GM12892 (cell line): ENCODE measurements at regions not wholly inside any gene's neighbourhood (a gene's known extent, or its start where the extent isn't known, plus 50 kb on each side); places are given as distances from the start of the nearest gene placed in this dataset.

Experiments
- DNase-seq: peaks from one replicate; pipeline ENCODE4 v3.0.0; 2011; ENCODE audit not compliant: insufficient read length
- FAIRE-seq: peaks from 2 replicates; lab custom pipeline; 2011; peaks lifted over from hg19 to GRCh38; lab: Jason Lieb, UNC
- POLR2A ChIP-seq: IDR thresholded peaks from 2 replicates; pipeline ENCODE4 v1.6.1; 2011; ENCODE audit warnings: low read depth, low read length, control low read depth
- POLR2AphosphoS5 ChIP-seq: IDR thresholded peaks from 2 replicates; pipeline ENCODE4 v1.6.1; 2011; ENCODE audit warnings: low read depth, low read length, control low read depth
- TAF1 ChIP-seq: IDR thresholded peaks from 2 replicates; pipeline ENCODE4 v1.6.1; 2011; ENCODE audit warnings: low read depth, mild to moderate bottlenecking, control low read depth, low read length, borderline replicate concordance

DNA sequence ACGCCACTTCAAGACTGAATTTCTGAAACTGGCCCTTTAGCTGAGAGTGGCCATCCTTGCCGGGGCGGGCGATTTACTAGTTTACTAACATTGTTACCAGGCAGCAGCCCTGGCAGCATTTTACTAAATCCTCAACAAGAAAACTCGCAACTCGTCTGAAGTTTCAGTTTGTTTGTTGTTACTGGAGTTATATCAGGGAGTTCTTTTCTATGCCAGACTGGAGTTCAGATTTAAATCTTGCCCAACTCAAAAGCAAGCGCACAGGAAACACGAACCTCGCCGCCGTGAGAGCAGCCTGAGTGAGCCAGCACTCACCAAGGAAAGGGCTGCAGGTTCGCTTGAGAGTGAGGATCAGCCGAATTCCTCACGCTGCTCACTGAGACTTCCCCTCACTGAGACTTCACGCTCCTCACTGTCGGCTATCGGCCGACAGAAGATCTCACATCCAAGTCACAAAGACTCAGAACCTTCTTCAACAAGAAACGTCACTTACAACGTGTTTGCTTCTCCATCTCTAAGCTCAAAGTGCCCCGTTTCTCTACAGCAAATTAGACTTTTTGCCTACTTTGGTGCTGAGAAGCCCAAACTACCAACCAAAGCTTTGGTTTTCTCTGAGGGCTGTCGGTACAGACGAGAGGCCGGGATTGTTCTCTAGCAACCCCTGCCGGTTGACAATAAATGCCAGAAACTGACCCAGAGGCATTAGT, 78.9 kb downstream of the OLIG3 start:
- TF ChIP-seq TAF1: no peak
- TF ChIP-seq POLR2A: no peak
- no peak for TF ChIP-seq POLR2AphosphoS5
- FAIRE-seq (peak; percentile 91), DNase-seq (peak; percentile 18)

DNA sequence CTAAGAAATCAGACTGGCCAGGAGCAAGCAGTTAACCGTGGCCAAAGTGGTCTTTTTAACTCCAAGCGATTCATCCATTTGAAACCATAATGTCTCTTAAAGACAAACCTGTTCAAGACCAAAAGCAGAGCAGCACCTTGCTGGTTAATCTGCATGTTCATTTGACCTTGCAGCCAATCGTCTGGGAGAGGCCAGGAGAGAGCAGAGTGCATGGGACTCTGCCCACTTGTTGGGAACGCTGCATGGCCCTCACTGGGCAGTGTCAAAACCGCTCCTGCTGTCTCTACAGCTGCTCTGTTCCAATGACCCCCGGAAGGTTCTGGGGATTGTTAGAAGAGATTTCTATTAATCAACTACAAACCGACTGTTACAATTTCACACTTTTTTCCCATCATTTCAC, 79.6 kb downstream of the OLIG3 start:
- TF ChIP-seq POLR2AphosphoS5 (no peak), POLR2A (no peak), TAF1 (no peak)
- DNase-seq (no peak), FAIRE-seq (no peak)

DNA sequence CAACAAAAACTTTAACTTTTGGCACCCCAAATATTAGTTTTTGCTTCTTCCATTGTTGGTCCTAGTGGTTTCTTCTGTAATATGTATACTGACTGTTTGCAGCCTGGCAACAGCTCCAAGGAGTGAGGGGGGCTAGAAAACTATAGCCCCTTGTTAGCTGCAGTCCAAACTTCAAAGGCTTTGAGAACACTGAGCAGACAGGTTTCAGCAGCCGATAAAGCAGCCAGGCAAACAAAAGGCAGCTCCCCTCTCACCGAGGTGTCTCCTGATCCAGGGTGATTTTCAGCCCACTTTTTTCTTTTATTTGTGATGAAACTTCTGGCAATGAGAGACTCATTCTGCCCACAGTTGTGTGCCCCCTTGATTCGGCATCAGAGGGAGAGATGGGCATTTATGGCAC, 80.7 kb downstream of the OLIG3 start:
- TF ChIP-seq POLR2A (no peak), POLR2AphosphoS5 (no peak), TAF1 (no peak)
- no peak for FAIRE-seq
- DNase-seq: no peak

DNA sequence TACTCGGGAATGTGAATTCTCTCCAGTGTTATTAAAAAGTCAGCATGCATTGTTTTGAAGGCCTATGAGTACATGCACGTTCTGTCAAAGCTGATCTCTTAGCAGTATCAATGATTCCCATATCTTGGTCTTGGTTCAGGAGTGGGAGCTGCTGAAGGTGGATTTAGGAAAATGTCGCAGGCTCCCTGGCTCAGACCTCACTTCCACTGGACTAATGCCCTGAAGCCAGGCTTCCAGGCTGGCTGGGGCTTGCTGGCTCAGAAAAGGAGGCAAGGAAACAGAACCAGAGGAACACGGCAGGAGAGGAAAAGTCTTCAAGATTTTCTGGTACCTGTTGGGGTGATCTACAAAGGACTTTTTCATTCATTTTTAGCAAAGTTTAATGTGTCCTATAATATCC, 81.6 kb downstream of the OLIG3 start:
- DNase-seq (no peak), FAIRE-seq (no peak)
- TF ChIP-seq POLR2AphosphoS5 (no peak), POLR2A (no peak), TAF1 (no peak)

DNA sequence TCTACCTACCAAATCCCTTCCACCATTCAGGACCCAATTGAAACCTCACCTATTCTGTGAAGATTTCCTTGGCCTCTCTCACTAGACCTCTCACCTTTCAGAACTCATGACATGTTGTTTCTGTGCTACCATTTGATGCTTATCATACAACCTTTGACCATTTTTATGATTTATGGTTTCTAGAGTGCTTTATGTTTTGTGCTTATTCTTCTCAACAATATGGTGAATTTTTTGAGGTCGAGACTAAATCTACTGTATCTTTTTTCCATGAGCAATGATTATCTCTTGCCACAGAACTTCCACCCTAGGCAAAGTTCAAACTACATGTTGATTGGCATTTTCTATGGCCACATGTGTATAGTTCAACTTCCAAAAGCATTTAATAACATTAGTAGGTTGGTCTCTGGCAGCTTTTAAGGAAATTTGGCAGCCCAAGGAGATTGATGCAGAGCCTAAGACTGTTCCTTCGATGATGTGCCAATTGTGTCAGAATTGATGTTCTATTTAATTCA, 84.9 kb downstream of the OLIG3 start:
- TF ChIP-seq POLR2A: no peak
- TF ChIP-seq POLR2AphosphoS5: no peak
- no peak for DNase-seq
- no peak for FAIRE-seq

DNA sequence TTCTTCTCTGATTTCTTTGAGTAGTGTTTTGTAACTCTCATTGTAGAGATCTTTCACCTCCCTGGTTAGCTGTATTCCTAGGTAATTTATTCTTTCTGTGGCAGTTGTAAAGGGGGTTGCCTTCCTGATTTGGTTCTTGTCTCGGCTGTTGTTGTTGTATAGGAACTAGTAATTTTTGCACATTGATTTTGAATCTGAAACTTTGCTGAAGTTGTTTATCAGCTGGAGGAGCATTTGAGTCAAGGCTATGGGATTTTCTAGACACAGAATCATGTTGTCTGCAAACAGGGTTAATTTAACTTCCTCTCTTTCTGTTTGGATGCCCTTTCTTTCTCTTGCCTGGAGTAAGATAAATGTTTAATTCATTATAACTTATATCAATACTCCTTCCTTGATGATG, 86.4 kb downstream of the OLIG3 start:
- no peak for TF ChIP-seq POLR2A
- TF ChIP-seq TAF1: no peak
- no peak for TF ChIP-seq POLR2AphosphoS5
- DNase-seq (no peak), FAIRE-seq (no peak)

DNA sequence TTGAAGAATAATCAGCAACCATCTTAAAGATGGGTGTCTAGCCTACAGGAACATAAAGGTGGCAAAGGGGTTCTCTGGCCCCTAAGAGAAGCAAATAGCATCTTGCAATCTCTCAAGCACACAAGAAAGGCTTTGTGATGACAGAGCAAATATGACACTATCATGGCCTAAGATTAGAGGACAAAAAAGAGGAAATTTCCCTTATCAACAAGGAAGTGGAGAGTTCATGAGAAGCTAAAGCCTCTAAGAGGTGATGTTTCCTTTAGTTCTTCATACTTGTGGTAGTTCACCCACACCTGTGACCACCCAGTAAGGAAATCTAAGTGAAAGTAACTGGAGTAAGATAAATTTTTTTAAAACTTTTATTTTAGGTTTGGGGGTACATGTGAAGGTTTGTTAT, 88.4 kb downstream of the OLIG3 start:
- DNase-seq (no peak), FAIRE-seq (no peak)
- TF ChIP-seq POLR2AphosphoS5 (no peak), POLR2A (no peak), TAF1 (no peak)

DNA sequence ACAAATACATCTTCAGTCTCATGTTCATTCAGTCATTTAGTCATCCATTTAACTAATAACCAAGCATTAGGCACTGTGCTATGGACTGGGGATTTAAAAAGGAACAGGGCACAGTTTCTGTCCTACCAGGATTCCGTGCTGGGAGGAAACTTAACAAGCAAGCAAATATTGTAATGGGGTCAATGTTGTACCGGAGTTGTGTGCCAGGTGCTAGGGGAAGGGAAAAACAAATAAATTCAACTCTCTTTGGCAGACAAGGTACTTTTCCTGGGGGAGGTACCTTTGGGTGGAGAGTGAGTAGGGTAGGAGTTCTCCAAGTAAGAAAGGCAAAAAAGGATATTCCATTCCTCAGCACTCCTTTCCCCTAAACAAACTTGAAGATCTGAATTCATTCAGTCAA, 90.3 kb downstream of the OLIG3 start:
- FAIRE-seq: no peak
- no peak for DNase-seq
- no peak for TF ChIP-seq POLR2AphosphoS5
- no peak for TF ChIP-seq TAF1
- TF ChIP-seq POLR2A: no peak

DNA sequence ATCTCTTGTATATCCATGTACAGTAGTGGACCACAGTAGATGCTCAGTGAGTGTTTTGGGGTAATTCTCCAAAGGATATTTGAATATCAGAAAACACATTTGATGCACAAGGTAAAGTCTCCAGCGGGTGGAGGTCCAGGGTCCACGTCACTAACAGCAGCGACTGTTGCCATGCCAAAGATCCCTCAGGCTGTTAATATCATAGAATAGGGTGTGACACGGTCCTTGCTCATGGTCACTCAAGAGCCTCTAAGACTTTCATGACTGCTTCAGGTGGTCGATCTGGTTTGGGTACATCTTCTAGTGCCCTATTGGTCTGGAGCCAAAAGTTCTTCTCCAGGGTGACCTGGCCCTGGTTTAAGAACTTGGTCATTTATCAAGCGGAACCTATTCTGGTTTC, 90.8 kb downstream of the OLIG3 start:
- TF ChIP-seq POLR2AphosphoS5: no peak
- no peak for TF ChIP-seq TAF1
- TF ChIP-seq POLR2A: no peak
- no peak for FAIRE-seq
- DNase-seq: no peak

DNA sequence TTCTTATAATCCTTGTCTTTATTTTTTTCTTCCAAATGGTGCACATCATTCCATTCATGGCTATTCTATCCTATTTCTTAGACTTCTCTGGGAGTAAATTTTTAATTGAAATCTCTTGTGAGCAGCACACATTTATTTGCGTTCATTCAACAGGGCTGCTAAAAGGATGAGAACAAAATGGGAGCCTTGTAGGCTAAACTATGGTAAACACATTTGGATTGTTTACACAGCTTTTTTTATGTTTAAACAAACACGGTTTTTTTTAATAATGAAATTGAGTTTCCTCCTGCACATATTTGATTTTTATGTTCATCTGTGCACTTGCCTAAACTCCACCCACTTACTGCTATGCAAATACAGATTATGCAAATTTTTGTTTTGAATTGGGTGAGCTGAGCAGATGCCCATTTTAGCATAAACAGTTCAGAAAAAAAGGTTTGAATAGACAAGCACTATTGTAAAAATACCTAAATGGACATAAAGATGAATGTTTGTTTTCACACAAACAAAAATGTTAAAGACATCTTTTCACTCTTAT, 92.0 kb downstream of the OLIG3 start:
- TF ChIP-seq TAF1 (no peak), POLR2AphosphoS5 (no peak), POLR2A (no peak)
- FAIRE-seq: no peak
- no peak for DNase-seq

DNA sequence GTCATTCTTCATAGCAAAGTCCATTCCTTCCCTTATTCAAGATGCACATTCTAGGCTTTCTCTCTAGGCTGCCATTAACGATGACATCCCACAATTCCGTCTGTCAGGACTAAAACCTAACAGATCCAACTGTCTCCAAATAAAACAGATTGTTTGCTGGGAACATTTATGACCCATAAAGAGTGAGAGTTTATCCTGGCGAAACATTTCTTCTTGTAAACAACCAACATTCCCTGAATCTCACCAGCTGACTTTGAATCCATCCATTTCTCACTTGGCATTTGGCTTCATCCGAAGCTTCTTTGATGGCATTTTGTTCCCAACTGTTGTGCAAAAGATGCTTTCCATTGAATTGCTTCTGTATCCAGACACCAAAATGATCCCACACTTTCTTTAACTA, 93.1 kb downstream of the OLIG3 start:
- FAIRE-seq (no peak), DNase-seq (no peak)
- TF ChIP-seq POLR2A (no peak), TAF1 (no peak), POLR2AphosphoS5 (no peak)

DNA sequence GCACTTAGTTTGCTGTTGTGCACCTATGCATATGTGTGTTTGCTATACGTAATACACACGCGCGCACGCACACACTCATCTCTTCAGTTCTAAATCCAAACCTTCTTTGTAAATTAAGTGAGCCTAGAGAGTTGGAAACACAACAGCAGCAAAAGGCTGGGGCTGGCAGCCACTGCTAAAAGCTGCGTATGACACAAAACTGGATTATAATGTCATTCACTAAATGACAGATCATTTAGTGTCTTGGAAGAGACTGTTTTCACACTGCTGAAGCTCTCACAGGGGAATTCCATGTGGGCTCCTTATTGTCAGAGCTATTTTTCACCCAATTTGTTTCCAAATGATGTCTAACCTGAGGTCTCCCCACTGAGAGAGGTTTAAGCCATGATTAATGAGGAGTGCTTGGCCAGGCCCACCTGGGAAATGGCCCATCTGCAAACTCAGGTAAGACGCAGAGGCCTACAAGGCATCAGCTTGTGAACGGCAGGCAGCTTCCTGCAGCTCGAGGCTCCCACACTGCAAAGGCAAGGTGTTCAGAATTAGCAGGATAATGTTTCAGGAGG, 94.2 kb downstream of the OLIG3 start:
- TF ChIP-seq POLR2AphosphoS5 (no peak), POLR2A (no peak), TAF1 (no peak)
- DNase-seq (no peak), FAIRE-seq (peak; percentile 70)
